NB4 (cell line): ENCODE measurements at regions not wholly inside any gene's neighbourhood (a gene's known extent, or its start where the extent isn't known, plus 50 kb on each side); places are given as distances from the start of the nearest gene placed in this dataset.

Experiments
- CTCF ChIP-seq: IDR thresholded peaks from one replicate; pipeline ENCODE4 v1.5.1; 2012; ENCODE audit warnings: low read depth, low read length
- POLR2A ChIP-seq: IDR thresholded peaks from 2 replicates; pipeline ENCODE4 v1.6.1; 2011; ENCODE audit warnings: mild to moderate bottlenecking; ENCODE audit not compliant: insufficient read length; ENCODE audit errors: extremely low read depth
- TF ChIP-seq, protein P1 (sequence below): IDR thresholded peaks from 2 replicates; pipeline ENCODE4 v1.6.1; 2011; ENCODE audit warnings: low read depth, low read length

- TF ChIP-seq, protein P1, sequence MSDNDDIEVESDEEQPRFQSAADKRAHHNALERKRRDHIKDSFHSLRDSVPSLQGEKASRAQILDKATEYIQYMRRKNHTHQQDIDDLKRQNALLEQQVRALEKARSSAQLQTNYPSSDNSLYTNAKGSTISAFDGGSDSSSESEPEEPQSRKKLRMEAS = no peak
- no peak for TF ChIP-seq POLR2A
- TF ChIP-seq CTCF = no peak
Observed at GRCh38 chr14:58846682-58847465, 209.1 kb downstream of the DACT1 start.
